IMR-90 (cell line): ENCODE measurements at regions not wholly inside any gene's neighbourhood (a gene's known extent, or its start where the extent isn't known, plus 50 kb on each side); places are given as distances from the start of the nearest gene placed in this dataset.

Source experiments
- ATAC-seq: fragments of 200-7000 bp; cut with Tn5 transposase; 2 replicates; pipeline ENCODE4 v1.9.1; 2020; ENCODE audit warnings: low read depth, mild to moderate bottlenecking, moderate library complexity
- BruUV-seq: library from RNA; stranded (reverse); fragments of 400-500 nt; replicated peaks from 2 replicates; lab custom pipeline; 2021; lab: Mats Ljungman, UMichigan
- CTCF ChIA-PET: fragments of 300-600 bp; formaldehyde crosslinking; extraction: SDS; loops from one replicate; lab custom pipeline; 2021; ENCODE audit warnings: antibody characterized with exemption; lab: Yijun Ruan, JAX
- POLR2A ChIA-PET: fragments of 300-600 bp; sonication (Branson Sonifier 250); formaldehyde crosslinking; loops from one replicate; lab custom pipeline; 2022; ENCODE audit warnings: antibody characterized with exemption; ENCODE audit not compliant: unreplicated experiment; lab: Charles Lee
- DNase-seq: peaks from one replicate; pipeline ENCODE4 v3.0.0; 2013
- H2AFZ ChIP-seq: replicated peaks from 2 replicates; pipeline ENCODE3; 2013; ENCODE audit warnings: low read length, mild to moderate bottlenecking; ENCODE audit not compliant: poor library complexity
- H2AK5ac ChIP-seq: 2 replicates; pipeline ENCODE4 v1.6.1; 2013; ENCODE audit warnings: low read depth, low read length, inconsistent platforms
- H2AK9ac ChIP-seq: replicated peaks from 2 replicates; pipeline ENCODE3; 2013; ENCODE audit warnings: mild to moderate bottlenecking, low read depth, low read length, moderate library complexity; ENCODE audit not compliant: poor library complexity
- H2BK120ac ChIP-seq: 2 replicates; pipeline ENCODE4 v1.6.1; 2013; ENCODE audit warnings: low read depth, low read length, inconsistent platforms
- H2BK15ac ChIP-seq: 3 replicates; pipeline ENCODE4 v1.6.1; 2013; ENCODE audit warnings: low read depth, low read length, inconsistent platforms
- H2BK20ac ChIP-seq: 2 replicates; pipeline ENCODE4 v1.6.1; 2013; ENCODE audit warnings: low read depth, mild to moderate bottlenecking, inconsistent platforms, low read length, moderate library complexity
- H2BK5ac ChIP-seq: 2 replicates; pipeline ENCODE4 v1.6.1; 2013; ENCODE audit warnings: mild to moderate bottlenecking, low read depth, low read length, inconsistent platforms; ENCODE audit not compliant: poor library complexity, severe bottlenecking
- H3K14ac ChIP-seq: replicated peaks from 2 replicates; pipeline ENCODE4 v1.6.1; 2013; ENCODE audit warnings: low read depth, low read length, inconsistent platforms
- H3K18ac ChIP-seq: 2 replicates; pipeline ENCODE4 v1.6.1; 2013; ENCODE audit warnings: low read depth, low read length, control low read depth
- H3K23ac ChIP-seq: 2 replicates; pipeline ENCODE4 v1.6.1; 2013; ENCODE audit warnings: low read depth, low read length, inconsistent platforms
- H3K27ac ChIP-seq: 2 replicates; pipeline ENCODE4 v1.5.1; 2013; ENCODE audit warnings: mild to moderate bottlenecking, control low read depth, low read length; ENCODE audit not compliant: insufficient read depth
- H3K27me3 ChIP-seq: 2 replicates; pipeline ENCODE4 v1.6.1; 2013; ENCODE audit warnings: low read length; ENCODE audit not compliant: control insufficient read depth, insufficient read depth
- H3K36me3 ChIP-seq: 2 replicates; pipeline ENCODE4 v1.6.1; 2013; ENCODE audit warnings: low read length, mixed read lengths; ENCODE audit not compliant: control insufficient read depth, insufficient read depth
- H3K4ac ChIP-seq: 2 replicates; pipeline ENCODE4 v1.6.1; 2013; ENCODE audit warnings: low read depth, low read length, inconsistent platforms
- H3K4me1 ChIP-seq: 2 replicates; pipeline ENCODE4 v1.6.1; 2013; ENCODE audit warnings: low read length, mixed read lengths; ENCODE audit not compliant: control insufficient read depth, insufficient read depth
- H3K4me2 ChIP-seq: 2 replicates; pipeline ENCODE4 v1.6.1; 2013; ENCODE audit warnings: low read depth, mild to moderate bottlenecking, control low read depth, low read length, moderate library complexity
- H3K4me3 ChIP-seq: 2 replicates; pipeline ENCODE4 v1.5.1; 2013; ENCODE audit warnings: low read depth, mild to moderate bottlenecking, control low read depth, low read length, moderate library complexity; ENCODE audit not compliant: insufficient read depth
- H3K56ac ChIP-seq: 2 replicates; pipeline ENCODE4 v1.6.1; 2013; ENCODE audit warnings: low read length, inconsistent platforms; ENCODE audit not compliant: insufficient read depth; ENCODE audit errors: extremely low read depth
- H3K79me1 ChIP-seq, 2 experiments: 2 replicates each; pipeline ENCODE4 v1.6.1; 2013; ENCODE audit warnings: low read length in 2 of 2, inconsistent platforms in 1 of 2, low read depth in 1 of 2
- H3K9ac ChIP-seq: 2 replicates; pipeline ENCODE4 v1.6.1; 2013; ENCODE audit warnings: low read depth, low read length, control low read depth
- H3K9me1 ChIP-seq: 2 replicates; pipeline ENCODE4 v1.6.1; 2013; ENCODE audit warnings: low read length, inconsistent platforms; ENCODE audit not compliant: insufficient read depth
- H3K9me3 ChIP-seq: 2 replicates; pipeline ENCODE4 v1.6.1; 2013; ENCODE audit warnings: low read length; ENCODE audit not compliant: control insufficient read depth, insufficient read depth
- H4K20me1 ChIP-seq: 2 replicates; pipeline ENCODE4 v1.6.1; 2013; ENCODE audit warnings: low read length, inconsistent platforms; ENCODE audit not compliant: insufficient read depth
- H4K5ac ChIP-seq: 2 replicates; pipeline ENCODE4 v1.6.1; 2013; ENCODE audit warnings: mild to moderate bottlenecking, low read depth, low read length, control low read depth
- H4K8ac ChIP-seq, 2 experiments: 2 replicates each; pipeline ENCODE4 v1.6.1; 2013; ENCODE audit warnings: low read depth in 2 of 2, low read length in 2 of 2, control low read depth in 1 of 2, inconsistent platforms in 1 of 2
- H4K91ac ChIP-seq: 2 replicates; pipeline ENCODE4 v1.6.1; 2013; ENCODE audit warnings: low read depth, low read length, inconsistent platforms; ENCODE audit not compliant: insufficient read depth
- BHLHE40 ChIP-seq: fragments of 150-350 bp; IDR thresholded peaks from 2 replicates; pipeline ENCODE4 v1.6.1; 2016; ENCODE audit warnings: mild to moderate bottlenecking, low read depth, low read length
- CEBPB ChIP-seq: IDR thresholded peaks from 2 replicates; pipeline ENCODE4 v1.6.1; 2012; ENCODE audit warnings: low read depth, low read length, improper control_type of control experiment
- CHD1 ChIP-seq: IDR thresholded peaks from 2 replicates; pipeline ENCODE4 v1.6.1; 2012; ENCODE audit warnings: low read depth, low read length, improper control_type of control experiment
- FOS ChIP-seq: fragments of 150-350 bp; IDR thresholded peaks from 2 replicates; pipeline ENCODE4 v1.6.1; 2016; ENCODE audit warnings: low read depth, low read length
- MAFK ChIP-seq: IDR thresholded peaks from 2 replicates; pipeline ENCODE4 v1.6.1; 2012; ENCODE audit warnings: low read depth, low read length, improper control_type of control experiment
- MAZ ChIP-seq: IDR thresholded peaks from 2 replicates; pipeline ENCODE4 v1.6.1; 2012; ENCODE audit warnings: low read depth, mild to moderate bottlenecking, low read length, improper control_type of control experiment, moderate library complexity, borderline replicate concordance
- MXI1 ChIP-seq: IDR thresholded peaks from 2 replicates; pipeline ENCODE4 v1.6.1; 2012; ENCODE audit warnings: low read depth, mild to moderate bottlenecking, low read length, moderate library complexity, borderline replicate concordance
- NFE2L2 ChIP-seq: fragments of 150-350 bp; IDR thresholded peaks from 2 replicates; pipeline ENCODE4 v1.6.1; 2016; ENCODE audit warnings: low read depth, mild to moderate bottlenecking, low read length
- POLR2A ChIP-seq: IDR thresholded peaks from 2 replicates; pipeline ENCODE4 v1.6.1; 2012; ENCODE audit warnings: mild to moderate bottlenecking, low read depth, low read length
- RAD21 ChIP-seq: IDR thresholded peaks from 2 replicates; pipeline ENCODE4 v1.6.1; 2012; ENCODE audit warnings: low read length, improper control_type of control experiment
- RCOR1 ChIP-seq: IDR thresholded peaks from 2 replicates; pipeline ENCODE4 v1.6.1; 2012; ENCODE audit warnings: mild to moderate bottlenecking, low read length, improper control_type of control experiment; ENCODE audit not compliant: insufficient replicate concordance
- RFX5 ChIP-seq: IDR thresholded peaks from 2 replicates; pipeline ENCODE4 v1.8.0; 2012; ENCODE audit warnings: low read depth, mild to moderate bottlenecking, low read length, moderate library complexity
- SMC3 ChIP-seq: fragments of 150-350 bp; IDR thresholded peaks from 2 replicates; pipeline ENCODE4 v1.6.1; 2016; ENCODE audit warnings: low read depth, mild to moderate bottlenecking, antibody characterized with exemption, low read length, moderate library complexity
- WGBS, 2 experiments: methylation state at CpG; one replicate each; pipeline versions ENCODE4 v1.1.5 to v1.1.7; 2013; ENCODE audit warnings: missing lambda C conversion rate in 2 of 2; ENCODE audit not compliant: insufficient read length in 1 of 2; ENCODE audit errors: extremely low coverage in 2 of 2; 5-methylcytosine and 5-hydroxymethylcytosine counted together
- dilution Hi-C: fragments of 300-500 bp; cut with HindIII; formaldehyde crosslinking; loops from one replicate; pipeline ENCODE4 v1.14.3; 2018; ENCODE audit warnings: low sequenced_read_pairs; ENCODE audit not compliant: unreplicated experiment
- in situ Hi-C: fragments of 300-500 bp; cut with MboI; formaldehyde crosslinking; loops from 3 replicates; pipeline ENCODE4 v1.14.3; 2019; ENCODE audit warnings: low sequenced_read_pairs, inconsistent platforms, mixed read lengths
- intact Hi-C: fragments of 100-400 bp; cut with micrococcal nuclease; formaldehyde crosslinking; loops from 2 replicates; pipeline ENCODE4 v1.10.0; 2022
- TF ChIP-seq, protein P1 (sequence below): fragments of 150-350 bp; IDR thresholded peaks from 2 replicates; pipeline ENCODE4 v1.6.1; 2017; ENCODE audit warnings: mild to moderate bottlenecking, antibody characterized with exemption, low read length, low read depth
- TF ChIP-seq, protein P2 (sequence below): conservative IDR thresholded peaks from 2 replicates; pipeline ENCODE4 v1.5.1; 2012; ENCODE audit warnings: mild to moderate bottlenecking, low read depth, low read length, improper control_type of control experiment
- TF ChIP-seq, protein P3 (sequence below): fragments of 150-350 bp; IDR thresholded peaks from 2 replicates; pipeline ENCODE4 v1.6.1; 2016; ENCODE audit warnings: low read depth, mild to moderate bottlenecking, low read length, moderate library complexity, borderline replicate concordance

DNA sequence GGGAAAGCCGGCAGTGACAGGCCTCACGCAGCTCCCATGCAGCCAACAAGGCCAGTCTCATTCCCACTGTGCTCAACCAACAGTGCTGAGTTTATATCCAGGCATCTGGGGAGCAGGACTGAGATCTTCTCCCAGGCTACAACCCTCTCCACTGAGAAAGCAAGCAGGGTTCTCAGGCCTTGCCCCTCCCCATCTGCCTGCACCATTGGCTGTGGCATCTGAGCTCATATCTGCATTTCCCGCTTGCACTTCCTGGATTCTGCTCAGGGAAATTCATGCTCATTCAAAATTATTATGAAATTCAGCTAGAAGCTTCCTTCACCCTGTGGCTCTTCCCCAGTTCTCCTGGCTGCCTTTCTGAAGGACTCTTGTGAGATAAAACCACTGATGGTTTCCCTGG lies 1029.0 kb downstream of the GRM8 start:
- no peak overlapping the region for H2AFZ ChIP-seq
- H4K8ac ChIP-seq, result no peak overlapping the region
- H3K27ac ChIP-seq, result no peak overlapping the region
- H3K18ac ChIP-seq, result no peak overlapping the region
- H4K91ac ChIP-seq, result no peak overlapping the region
- dilution Hi-C loops, result no loop called here
- H2BK15ac ChIP-seq, result no peak overlapping the region
- no peaks in the 10 kb centered on the region for H3K9me1 ChIP-seq
- H3K79me1 ChIP-seq, result no peaks in the 10 kb centered on the region
- ChIA-PET POLR2A (no interaction called here), CTCF (no interaction called here)
- 60% methylated on average over 1 of the region's 3 CpGs; no CpG with 5 or more reads in 1 of the 2 experiments for WGBS, 2 experiments
- no peaks in the 10 kb centered on the region for H4K20me1 ChIP-seq
- H3K4me1 ChIP-seq, result no peaks in the 10 kb centered on the region
- intact Hi-C loops, result no loop called here
- no peak overlapping the region for H4K5ac ChIP-seq
- H3K4me2 ChIP-seq, result no peak overlapping the region
- no peak overlapping the region for H2AK9ac ChIP-seq
- in situ Hi-C loops, result no loop called here
- no peak overlapping the region for H3K23ac ChIP-seq
- no peaks in the 10 kb centered on the region for H3K27me3 ChIP-seq
- peaks cover 13% of the 10 kb centered on the region for H3K9me3 ChIP-seq
- H3K4me3 ChIP-seq, result no peak overlapping the region
- H3K4ac ChIP-seq, result no peak overlapping the region
- no peak overlapping the region for H2AK5ac ChIP-seq
- no peaks in the 10 kb centered on the region for H3K36me3 ChIP-seq
- TF ChIP-seq RCOR1 (no peak), POLR2A (no peak), RAD21 (no peak), NFE2L2 (no peak), MAFK (no peak), MXI1 (no peak), SMC3 (no peak), FOS (no peak), BHLHE40 (no peak), CEBPB (no peak), RFX5 (no peak), MAZ (no peak), CHD1 (no peak)
- TF ChIP-seq, protein P1, sequence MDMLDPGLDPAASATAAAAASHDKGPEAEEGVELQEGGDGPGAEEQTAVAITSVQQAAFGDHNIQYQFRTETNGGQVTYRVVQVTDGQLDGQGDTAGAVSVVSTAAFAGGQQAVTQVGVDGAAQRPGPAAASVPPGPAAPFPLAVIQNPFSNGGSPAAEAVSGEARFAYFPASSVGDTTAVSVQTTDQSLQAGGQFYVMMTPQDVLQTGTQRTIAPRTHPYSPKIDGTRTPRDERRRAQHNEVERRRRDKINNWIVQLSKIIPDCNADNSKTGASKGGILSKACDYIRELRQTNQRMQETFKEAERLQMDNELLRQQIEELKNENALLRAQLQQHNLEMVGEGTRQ, result no peak
- TF ChIP-seq, protein P2, sequence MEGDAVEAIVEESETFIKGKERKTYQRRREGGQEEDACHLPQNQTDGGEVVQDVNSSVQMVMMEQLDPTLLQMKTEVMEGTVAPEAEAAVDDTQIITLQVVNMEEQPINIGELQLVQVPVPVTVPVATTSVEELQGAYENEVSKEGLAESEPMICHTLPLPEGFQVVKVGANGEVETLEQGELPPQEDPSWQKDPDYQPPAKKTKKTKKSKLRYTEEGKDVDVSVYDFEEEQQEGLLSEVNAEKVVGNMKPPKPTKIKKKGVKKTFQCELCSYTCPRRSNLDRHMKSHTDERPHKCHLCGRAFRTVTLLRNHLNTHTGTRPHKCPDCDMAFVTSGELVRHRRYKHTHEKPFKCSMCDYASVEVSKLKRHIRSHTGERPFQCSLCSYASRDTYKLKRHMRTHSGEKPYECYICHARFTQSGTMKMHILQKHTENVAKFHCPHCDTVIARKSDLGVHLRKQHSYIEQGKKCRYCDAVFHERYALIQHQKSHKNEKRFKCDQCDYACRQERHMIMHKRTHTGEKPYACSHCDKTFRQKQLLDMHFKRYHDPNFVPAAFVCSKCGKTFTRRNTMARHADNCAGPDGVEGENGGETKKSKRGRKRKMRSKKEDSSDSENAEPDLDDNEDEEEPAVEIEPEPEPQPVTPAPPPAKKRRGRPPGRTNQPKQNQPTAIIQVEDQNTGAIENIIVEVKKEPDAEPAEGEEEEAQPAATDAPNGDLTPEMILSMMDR, result no peak
- TF ChIP-seq, protein P3, sequence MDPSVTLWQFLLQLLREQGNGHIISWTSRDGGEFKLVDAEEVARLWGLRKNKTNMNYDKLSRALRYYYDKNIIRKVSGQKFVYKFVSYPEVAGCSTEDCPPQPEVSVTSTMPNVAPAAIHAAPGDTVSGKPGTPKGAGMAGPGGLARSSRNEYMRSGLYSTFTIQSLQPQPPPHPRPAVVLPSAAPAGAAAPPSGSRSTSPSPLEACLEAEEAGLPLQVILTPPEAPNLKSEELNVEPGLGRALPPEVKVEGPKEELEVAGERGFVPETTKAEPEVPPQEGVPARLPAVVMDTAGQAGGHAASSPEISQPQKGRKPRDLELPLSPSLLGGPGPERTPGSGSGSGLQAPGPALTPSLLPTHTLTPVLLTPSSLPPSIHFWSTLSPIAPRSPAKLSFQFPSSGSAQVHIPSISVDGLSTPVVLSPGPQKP, result no peak
- H3K56ac ChIP-seq, result no peak overlapping the region
- no peak overlapping the region for H3K9ac ChIP-seq
- ATAC-seq (no peak), DNase-seq (no peak)
- no peak overlapping the region for H2BK20ac ChIP-seq
- BruUV-seq, result no TSS peak
- H2BK120ac ChIP-seq, result no peak overlapping the region
- H2BK5ac ChIP-seq, result no peak overlapping the region
- H3K14ac ChIP-seq, result no peak overlapping the region
